IMR-90 (cell line): ENCODE measurements at regions not wholly inside any gene's neighbourhood (a gene's known extent, or its start where the extent isn't known, plus 50 kb on each side); places are given as distances from the start of the nearest gene placed in this dataset.

Experiments used
- ATAC-seq: fragments of 200-7000 bp; cut with Tn5 transposase; 2 replicates; pipeline ENCODE4 v1.9.1; 2020; ENCODE audit warnings: low read depth, mild to moderate bottlenecking, moderate library complexity
- BruUV-seq: library from RNA; stranded (reverse); fragments of 400-500 nt; replicated peaks from 2 replicates; lab custom pipeline; 2021; lab: Mats Ljungman, UMichigan
- CTCF ChIA-PET: fragments of 300-600 bp; formaldehyde crosslinking; extraction: SDS; loops from one replicate; lab custom pipeline; 2021; ENCODE audit warnings: antibody characterized with exemption; lab: Yijun Ruan, JAX
- POLR2A ChIA-PET: fragments of 300-600 bp; sonication (Branson Sonifier 250); formaldehyde crosslinking; loops from one replicate; lab custom pipeline; 2022; ENCODE audit warnings: antibody characterized with exemption; ENCODE audit not compliant: unreplicated experiment; lab: Charles Lee
- DNase-seq: peaks from one replicate; pipeline ENCODE4 v3.0.0; 2013
- H2AFZ ChIP-seq: replicated peaks from 2 replicates; pipeline ENCODE3; 2013; ENCODE audit warnings: low read length, mild to moderate bottlenecking; ENCODE audit not compliant: poor library complexity
- H2AK5ac ChIP-seq: 2 replicates; pipeline ENCODE4 v1.6.1; 2013; ENCODE audit warnings: low read depth, low read length, inconsistent platforms
- H2AK9ac ChIP-seq: replicated peaks from 2 replicates; pipeline ENCODE3; 2013; ENCODE audit warnings: mild to moderate bottlenecking, low read depth, low read length, moderate library complexity; ENCODE audit not compliant: poor library complexity
- H2BK120ac ChIP-seq: 2 replicates; pipeline ENCODE4 v1.6.1; 2013; ENCODE audit warnings: low read depth, low read length, inconsistent platforms
- H2BK15ac ChIP-seq: 3 replicates; pipeline ENCODE4 v1.6.1; 2013; ENCODE audit warnings: low read depth, low read length, inconsistent platforms
- H2BK20ac ChIP-seq: 2 replicates; pipeline ENCODE4 v1.6.1; 2013; ENCODE audit warnings: low read depth, mild to moderate bottlenecking, inconsistent platforms, low read length, moderate library complexity
- H2BK5ac ChIP-seq: 2 replicates; pipeline ENCODE4 v1.6.1; 2013; ENCODE audit warnings: mild to moderate bottlenecking, low read depth, low read length, inconsistent platforms; ENCODE audit not compliant: poor library complexity, severe bottlenecking
- H3K14ac ChIP-seq: replicated peaks from 2 replicates; pipeline ENCODE4 v1.6.1; 2013; ENCODE audit warnings: low read depth, low read length, inconsistent platforms
- H3K18ac ChIP-seq: 2 replicates; pipeline ENCODE4 v1.6.1; 2013; ENCODE audit warnings: low read depth, low read length, control low read depth
- H3K23ac ChIP-seq: 2 replicates; pipeline ENCODE4 v1.6.1; 2013; ENCODE audit warnings: low read depth, low read length, inconsistent platforms
- H3K27ac ChIP-seq: 2 replicates; pipeline ENCODE4 v1.5.1; 2013; ENCODE audit warnings: mild to moderate bottlenecking, control low read depth, low read length; ENCODE audit not compliant: insufficient read depth
- H3K27me3 ChIP-seq: 2 replicates; pipeline ENCODE4 v1.6.1; 2013; ENCODE audit warnings: low read length; ENCODE audit not compliant: control insufficient read depth, insufficient read depth
- H3K36me3 ChIP-seq: 2 replicates; pipeline ENCODE4 v1.6.1; 2013; ENCODE audit warnings: low read length, mixed read lengths; ENCODE audit not compliant: control insufficient read depth, insufficient read depth
- H3K4ac ChIP-seq: 2 replicates; pipeline ENCODE4 v1.6.1; 2013; ENCODE audit warnings: low read depth, low read length, inconsistent platforms
- H3K4me1 ChIP-seq: 2 replicates; pipeline ENCODE4 v1.6.1; 2013; ENCODE audit warnings: low read length, mixed read lengths; ENCODE audit not compliant: control insufficient read depth, insufficient read depth
- H3K4me2 ChIP-seq: 2 replicates; pipeline ENCODE4 v1.6.1; 2013; ENCODE audit warnings: low read depth, mild to moderate bottlenecking, control low read depth, low read length, moderate library complexity
- H3K4me3 ChIP-seq: 2 replicates; pipeline ENCODE4 v1.5.1; 2013; ENCODE audit warnings: low read depth, mild to moderate bottlenecking, control low read depth, low read length, moderate library complexity; ENCODE audit not compliant: insufficient read depth
- H3K56ac ChIP-seq: 2 replicates; pipeline ENCODE4 v1.6.1; 2013; ENCODE audit warnings: low read length, inconsistent platforms; ENCODE audit not compliant: insufficient read depth; ENCODE audit errors: extremely low read depth
- H3K79me1 ChIP-seq, 2 experiments: 2 replicates each; pipeline ENCODE4 v1.6.1; 2013; ENCODE audit warnings: low read length in 2 of 2, inconsistent platforms in 1 of 2, low read depth in 1 of 2
- H3K9ac ChIP-seq: 2 replicates; pipeline ENCODE4 v1.6.1; 2013; ENCODE audit warnings: low read depth, low read length, control low read depth
- H3K9me1 ChIP-seq: 2 replicates; pipeline ENCODE4 v1.6.1; 2013; ENCODE audit warnings: low read length, inconsistent platforms; ENCODE audit not compliant: insufficient read depth
- H3K9me3 ChIP-seq: 2 replicates; pipeline ENCODE4 v1.6.1; 2013; ENCODE audit warnings: low read length; ENCODE audit not compliant: control insufficient read depth, insufficient read depth
- H4K20me1 ChIP-seq: 2 replicates; pipeline ENCODE4 v1.6.1; 2013; ENCODE audit warnings: low read length, inconsistent platforms; ENCODE audit not compliant: insufficient read depth
- H4K5ac ChIP-seq: 2 replicates; pipeline ENCODE4 v1.6.1; 2013; ENCODE audit warnings: mild to moderate bottlenecking, low read depth, low read length, control low read depth
- H4K8ac ChIP-seq, 2 experiments: 2 replicates each; pipeline ENCODE4 v1.6.1; 2013; ENCODE audit warnings: low read depth in 2 of 2, low read length in 2 of 2, control low read depth in 1 of 2, inconsistent platforms in 1 of 2
- H4K91ac ChIP-seq: 2 replicates; pipeline ENCODE4 v1.6.1; 2013; ENCODE audit warnings: low read depth, low read length, inconsistent platforms; ENCODE audit not compliant: insufficient read depth
- BHLHE40 ChIP-seq: fragments of 150-350 bp; IDR thresholded peaks from 2 replicates; pipeline ENCODE4 v1.6.1; 2016; ENCODE audit warnings: mild to moderate bottlenecking, low read depth, low read length
- CHD1 ChIP-seq: IDR thresholded peaks from 2 replicates; pipeline ENCODE4 v1.6.1; 2012; ENCODE audit warnings: low read depth, low read length, improper control_type of control experiment
- ELK1 ChIP-seq: fragments of 150-350 bp; IDR thresholded peaks from 2 replicates; pipeline ENCODE4 v1.6.1; 2016; ENCODE audit warnings: low read depth, mild to moderate bottlenecking, low read length, moderate library complexity, borderline replicate concordance
- SMC3 ChIP-seq: fragments of 150-350 bp; IDR thresholded peaks from 2 replicates; pipeline ENCODE4 v1.6.1; 2016; ENCODE audit warnings: low read depth, mild to moderate bottlenecking, antibody characterized with exemption, low read length, moderate library complexity
- WGBS, 2 experiments: methylation state at CpG; one replicate each; pipeline versions ENCODE4 v1.1.5 to v1.1.7; 2013; ENCODE audit warnings: missing lambda C conversion rate in 2 of 2; ENCODE audit not compliant: insufficient read length in 1 of 2; ENCODE audit errors: extremely low coverage in 2 of 2; 5-methylcytosine and 5-hydroxymethylcytosine counted together
- dilution Hi-C: fragments of 300-500 bp; cut with HindIII; formaldehyde crosslinking; loops from one replicate; pipeline ENCODE4 v1.14.3; 2018; ENCODE audit warnings: low sequenced_read_pairs; ENCODE audit not compliant: unreplicated experiment
- in situ Hi-C: fragments of 300-500 bp; cut with MboI; formaldehyde crosslinking; loops from 3 replicates; pipeline ENCODE4 v1.14.3; 2019; ENCODE audit warnings: low sequenced_read_pairs, inconsistent platforms, mixed read lengths
- intact Hi-C: fragments of 100-400 bp; cut with micrococcal nuclease; formaldehyde crosslinking; loops from 2 replicates; pipeline ENCODE4 v1.10.0; 2022

GRCh38 chr1:116454940-116455339 lies 81.9 kb downstream of the ATP1A1 start:
- Histone ChIP-seq H4K91ac (no peak overlapping the region), H2AK9ac (no peak overlapping the region), H4K5ac (no peak overlapping the region), H4K20me1 (no peaks in the 10 kb centered on the region), H3K56ac (no peak overlapping the region), H3K36me3 (no peaks in the 10 kb centered on the region), H2BK15ac (no peak overlapping the region), H3K9me3 (no peaks in the 10 kb centered on the region), H2BK5ac (no peak overlapping the region), H3K79me1 (no peaks in the 10 kb centered on the region), H2BK120ac (no peak overlapping the region), H3K23ac (no peak overlapping the region), H3K4ac (no peak overlapping the region), H3K4me3 (no peak overlapping the region), H4K8ac (no peak overlapping the region), H3K18ac (no peak overlapping the region), H2BK20ac (no peak overlapping the region), H3K27me3 (peaks cover 12% of the 10 kb centered on the region; the same call in 1 of the 2 replicates), H3K27ac (no peak overlapping the region), H3K9ac (no peak overlapping the region), H3K14ac (no peak overlapping the region), H2AFZ (peak overlapping the region; percentile 15), H3K9me1 (no peaks in the 10 kb centered on the region), H3K4me2 (no peak overlapping the region), H2AK5ac (no peak overlapping the region), H3K4me1 (no peaks in the 10 kb centered on the region)
- in situ Hi-C loops = no loop called here
- ATAC-seq = no peak
- intact Hi-C loops = no loop called here
- no peak for DNase-seq
- no peak for TF ChIP-seq CHD1
- no peak for TF ChIP-seq SMC3
- no peak for TF ChIP-seq BHLHE40
- TF ChIP-seq ELK1 = no peak
- CTCF ChIA-PET = interaction anchor here (1.2 kb wide), 1 partner anchor 30 kb away, joined by 4 read pairs; no protein-coding TSS in a partner anchor
- 30% methylated on average over 2 of the region's 3 CpGs; no CpG with 5 or more reads in 1 of the 2 experiments for WGBS, 2 experiments
- POLR2A ChIA-PET = no interaction called here
- no TSS peak for BruUV-seq
- dilution Hi-C loops = no loop called here
